Cardiac muscle cell (in vitro differentiated cells and primary cell): ENCODE measurements at regions not wholly inside any gene's neighbourhood (a gene's known extent, or its start where the extent isn't known, plus 50 kb on each side); places are given as distances from the start of the nearest gene placed in this dataset.
A peak's percentile ranks its signal among the peaks of the same experiment; 100 is the strongest.

Experiments used
- DNase-seq, 2 donors: peaks; one replicate each; pipeline versions ENCODE4 v3.0.0 to v3.0.0-alpha.2; 2010 to 2017; ENCODE audit warnings: low read depth in 1 of 2, low spot score in 1 of 2
- H3K27ac ChIP-seq: fragments of 200-600 bp; sonication (generic); 2 replicates; pipeline ENCODE4 v1.5.1; 2016
- H3K27me3 ChIP-seq: fragments of 200-600 bp; sonication (generic); 2 replicates; pipeline ENCODE4 v1.6.0; 2016; ENCODE audit warnings: control low read depth
- H3K36me3 ChIP-seq: fragments of 200-600 bp; sonication (generic); 2 replicates; pipeline ENCODE4 v1.5.1; 2016; ENCODE audit warnings: control low read depth
- H3K4me1 ChIP-seq: fragments of 200-600 bp; sonication (generic); 2 replicates; pipeline ENCODE4 v1.8.1; 2017; ENCODE audit warnings: low read depth, mild to moderate bottlenecking, mixed run types
- H3K4me3 ChIP-seq: fragments of 200-600 bp; sonication (generic); 2 replicates; pipeline ENCODE4 v1.5.1; 2016; ENCODE audit warnings: mild to moderate bottlenecking
- H3K9me3 ChIP-seq: fragments of 200-600 bp; sonication (generic); 2 replicates; pipeline ENCODE4 v1.5.1; 2017; ENCODE audit warnings: low read depth, mild to moderate bottlenecking, control low read depth
- CTCF ChIP-seq: IDR thresholded peaks from 2 replicates; pipeline ENCODE4 v1.5.1; 2012; ENCODE audit warnings: low read depth, mild to moderate bottlenecking, low read length

- no peak for TF ChIP-seq CTCF
- H3K9me3 ChIP-seq: no peaks in the 10 kb centered on the region
- H3K36me3 ChIP-seq: no peaks in the 10 kb centered on the region
- H3K4me3 ChIP-seq: no peak overlapping the region
- H3K27ac ChIP-seq: no peak overlapping the region
- no peak for DNase-seq
- H3K4me1 ChIP-seq: no peaks in the 10 kb centered on the region
- H3K27me3 ChIP-seq: no peaks in the 10 kb centered on the region
These were observed 193.4 kb upstream of the NRXN1 start for GRCh38 chr2:51225377-51225776.

GRCh38 chr2:51224790-51225189 lies 192.9 kb upstream of the NRXN1 start:
- Histone ChIP-seq H3K4me3 (no peak overlapping the region), H3K9me3 (no peaks in the 10 kb centered on the region), H3K36me3 (no peaks in the 10 kb centered on the region), H3K27ac (no peak overlapping the region), H3K27me3 (no peaks in the 10 kb centered on the region), H3K4me1 (no peaks in the 10 kb centered on the region)
- no peak for TF ChIP-seq CTCF
- peak in 1 of 2 donors; percentile 32 for DNase-seq

GRCh38 chr2:51222106-51222505 lies 190.2 kb upstream of the NRXN1 start:
- DNase-seq: peak in 1 of 2 donors; percentile 25
- no peak for TF ChIP-seq CTCF
- H3K4me3 ChIP-seq: no peak overlapping the region
- no peaks in the 10 kb centered on the region for H3K4me1 ChIP-seq
- no peak overlapping the region for H3K27ac ChIP-seq
- no peaks in the 10 kb centered on the region for H3K27me3 ChIP-seq
- H3K9me3 ChIP-seq: no peaks in the 10 kb centered on the region
- no peaks in the 10 kb centered on the region for H3K36me3 ChIP-seq

GRCh38 chr2:51220606-51221005 lies 188.7 kb upstream of the NRXN1 start:
- no peaks in the 10 kb centered on the region for H3K27me3 ChIP-seq
- peak in 1 of 2 donors; percentile 12 for DNase-seq
- H3K4me3 ChIP-seq: no peak overlapping the region
- no peak for TF ChIP-seq CTCF
- no peak overlapping the region for H3K27ac ChIP-seq
- no peaks in the 10 kb centered on the region for H3K4me1 ChIP-seq
- no peaks in the 10 kb centered on the region for H3K9me3 ChIP-seq
- no peaks in the 10 kb centered on the region for H3K36me3 ChIP-seq

- Histone ChIP-seq H3K4me3 (no peak overlapping the region), H3K9me3 (no peaks in the 10 kb centered on the region), H3K27me3 (no peaks in the 10 kb centered on the region), H3K36me3 (no peaks in the 10 kb centered on the region), H3K27ac (no peak overlapping the region), H3K4me1 (no peaks in the 10 kb centered on the region)
- DNase-seq: no peak
- TF ChIP-seq CTCF: no peak
These were observed 188.1 kb upstream of the NRXN1 start for GRCh38 chr2:51220080-51220479.

GRCh38 chr2:51219468-51219867 lies 187.5 kb upstream of the NRXN1 start:
- no peaks in the 10 kb centered on the region for H3K4me1 ChIP-seq
- H3K36me3 ChIP-seq: no peaks in the 10 kb centered on the region
- H3K27ac ChIP-seq: no peak overlapping the region
- no peaks in the 10 kb centered on the region for H3K9me3 ChIP-seq
- TF ChIP-seq CTCF: no peak
- DNase-seq: peak in 1 of 2 donors; percentile 71
- no peaks in the 10 kb centered on the region for H3K27me3 ChIP-seq
- H3K4me3 ChIP-seq: no peak overlapping the region
